PC-9 (cell line): ENCODE measurements at regions not wholly inside any gene's neighbourhood (a gene's known extent, or its start where the extent isn't known, plus 50 kb on each side); places are given as distances from the start of the nearest gene placed in this dataset.

ENCODE experiments used
- BruUV-seq: library from RNA; stranded (reverse); fragments of 400-500 nt; replicated peaks from 2 replicates; lab custom pipeline; 2021; lab: Mats Ljungman, UMichigan
- CTCF ChIA-PET: fragments of 300-600 bp; sonication (Branson Sonifier 250); formaldehyde crosslinking; loops from one replicate; lab custom pipeline; 2022; ENCODE audit warnings: antibody characterized with exemption; lab: Charles Lee
- POLR2A ChIA-PET: fragments of 300-600 bp; sonication (Branson Sonifier 250); formaldehyde crosslinking; loops from one replicate; lab custom pipeline; 2022; ENCODE audit warnings: antibody characterized with exemption; ENCODE audit not compliant: unreplicated experiment; lab: Charles Lee
- DNase-seq, 2 experiments: peaks; one replicate each; pipeline versions ENCODE4 v3.0.0 to v3.0.0-alpha.2; 2015 to 2022; ENCODE audit warnings: mixed read lengths in 1 of 2
- H2AFZ ChIP-seq: fragments of 200-600 bp; sonication (generic); 2 replicates; pipeline ENCODE4 v1.8.1; 2017; ENCODE audit warnings: antibody characterized with exemption
- H3F3A ChIP-seq: fragments of 200-600 bp; sonication (generic); 2 replicates; pipeline ENCODE4 v1.8.1; 2017; ENCODE audit warnings: antibody characterized with exemption, mild to moderate bottlenecking, low read depth; ENCODE audit not compliant: insufficient read depth
- H3K27ac ChIP-seq: fragments of 200-600 bp; sonication (generic); 2 replicates; pipeline ENCODE4 v1.6.1; 2016; ENCODE audit warnings: mixed run types
- H3K27me3 ChIP-seq: fragments of 200-600 bp; sonication (generic); 2 replicates; pipeline ENCODE4 v1.6.1; 2016; ENCODE audit warnings: low read depth, mixed run types; ENCODE audit not compliant: insufficient read depth
- H3K36me3 ChIP-seq: fragments of 200-600 bp; sonication (generic); 2 replicates; pipeline ENCODE4 v1.6.1; 2016; ENCODE audit warnings: low read depth, mixed run types
- H3K4me1 ChIP-seq: fragments of 200-600 bp; sonication (generic); replicated peaks from 2 replicates; pipeline ENCODE4 v1.6.1; 2016; ENCODE audit warnings: mixed run types; ENCODE audit not compliant: insufficient read depth
- H3K4me2 ChIP-seq: fragments of 200-600 bp; sonication (generic); 2 replicates; pipeline ENCODE4 v1.6.1; 2017; ENCODE audit warnings: mixed run types
- H3K4me3 ChIP-seq: fragments of 200-600 bp; sonication (generic); 2 replicates; pipeline ENCODE4 v1.6.1; 2016; ENCODE audit warnings: mixed run types
- H3K79me2 ChIP-seq: fragments of 200-600 bp; sonication (generic); 2 replicates; pipeline ENCODE4 v1.6.1; 2017; ENCODE audit warnings: low read depth, mixed run types
- H3K9me2 ChIP-seq: fragments of 200-600 bp; sonication (generic); 2 replicates; pipeline ENCODE4 v1.8.1; 2017; ENCODE audit warnings: mild to moderate bottlenecking; ENCODE audit not compliant: insufficient read depth
- H3K9me3 ChIP-seq: fragments of 200-600 bp; sonication (generic); 2 replicates; pipeline ENCODE4 v1.8.1; 2016; ENCODE audit warnings: low read depth; ENCODE audit not compliant: insufficient read depth
- H4K20me1 ChIP-seq: fragments of 200-600 bp; sonication (generic); 2 replicates; pipeline ENCODE4 v1.8.1; 2017; ENCODE audit not compliant: insufficient read depth
- CTCF ChIP-seq: fragments of 200-600 bp; sonication (generic); conservative IDR thresholded peaks from 2 replicates; pipeline ENCODE4 v1.6.1; 2017; ENCODE audit warnings: mixed run types, antibody characterized with exemption, mild to moderate bottlenecking, moderate library complexity
- EZH2 ChIP-seq: fragments of 200-600 bp; sonication (generic); IDR thresholded peaks from 2 replicates; pipeline ENCODE4 v1.8.0; 2017; ENCODE audit warnings: antibody characterized with exemption, low read depth
- intact Hi-C: fragments of 100-400 bp; cut with micrococcal nuclease; formaldehyde crosslinking; loops from one replicate; pipeline ENCODE4 v1.10.0; 2022; ENCODE audit not compliant: unreplicated experiment

GRCh38 chr18:43661570-43661969 lies 384.3 kb upstream of the SYT4 start:
- H2AFZ ChIP-seq: no peak overlapping the region
- TF ChIP-seq EZH2 (no peak), CTCF (peak; percentile 49)
- POLR2A ChIA-PET: interaction anchor here (0.6 kb wide), 1 partner anchor 50 kb away, joined by 3 read pairs; no protein-coding TSS in a partner anchor
- no peaks in the 10 kb centered on the region for H3F3A ChIP-seq
- CTCF ChIA-PET: interaction anchor here (0.6 to 0.8 kb wide), 4 partner anchors 40 to 1161 kb away, joined by 3 to 5 read pairs (median 3); no protein-coding TSS in a partner anchor
- intact Hi-C loops: loop anchor here (1.0 kb wide), 1 partner anchor 58 kb away; no protein-coding TSS in a partner anchor
- H3K9me3 ChIP-seq: no peaks in the 10 kb centered on the region
- no peak overlapping the region for H3K27ac ChIP-seq
- H3K27me3 ChIP-seq: no peaks in the 10 kb centered on the region
- DNase-seq: peak; percentile 9 to 40
- H3K36me3 ChIP-seq: no peaks in the 10 kb centered on the region
- H3K9me2 ChIP-seq: no peaks in the 10 kb centered on the region
- H3K4me2 ChIP-seq: no peak overlapping the region
- no peak overlapping the region for H3K4me3 ChIP-seq
- no peaks in the 10 kb centered on the region for H3K79me2 ChIP-seq
- no peaks in the 10 kb centered on the region for H3K4me1 ChIP-seq
- no peaks in the 10 kb centered on the region for H4K20me1 ChIP-seq
- no TSS peak for BruUV-seq

DNA sequence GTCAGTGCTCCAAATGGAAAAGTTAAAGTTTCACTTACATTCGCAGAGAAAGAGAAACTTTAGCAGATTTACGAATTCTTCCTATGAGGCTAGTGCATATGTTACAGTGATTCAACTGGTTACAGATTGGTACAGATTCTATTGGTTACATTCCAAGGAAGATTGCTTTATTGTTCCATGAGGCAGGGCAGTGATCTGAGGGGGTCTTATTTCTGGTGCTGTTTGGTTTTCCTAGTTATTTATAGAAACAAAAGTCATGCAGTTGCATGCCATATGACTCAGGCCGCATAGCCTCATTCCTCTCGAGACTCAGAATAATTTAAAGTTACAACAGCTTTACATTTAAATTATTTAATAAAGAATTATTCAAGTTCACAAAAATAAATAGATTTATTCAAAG lies 385.4 kb upstream of the SYT4 start:
- Histone ChIP-seq H3K36me3 (no peaks in the 10 kb centered on the region), H3F3A (no peaks in the 10 kb centered on the region), H3K27ac (no peak overlapping the region), H4K20me1 (no peaks in the 10 kb centered on the region), H3K9me2 (no peaks in the 10 kb centered on the region), H3K27me3 (no peaks in the 10 kb centered on the region), H3K79me2 (no peaks in the 10 kb centered on the region), H3K4me3 (no peak overlapping the region), H3K4me2 (no peak overlapping the region), H3K9me3 (no peaks in the 10 kb centered on the region), H2AFZ (no peak overlapping the region), H3K4me1 (no peaks in the 10 kb centered on the region)
- intact Hi-C loops: no loop called here
- CTCF ChIA-PET: no interaction called here
- TF ChIP-seq CTCF: no peak
- TF ChIP-seq EZH2: no peak
- BruUV-seq: no TSS peak
- POLR2A ChIA-PET: no interaction called here
- no peak for DNase-seq

DNA sequence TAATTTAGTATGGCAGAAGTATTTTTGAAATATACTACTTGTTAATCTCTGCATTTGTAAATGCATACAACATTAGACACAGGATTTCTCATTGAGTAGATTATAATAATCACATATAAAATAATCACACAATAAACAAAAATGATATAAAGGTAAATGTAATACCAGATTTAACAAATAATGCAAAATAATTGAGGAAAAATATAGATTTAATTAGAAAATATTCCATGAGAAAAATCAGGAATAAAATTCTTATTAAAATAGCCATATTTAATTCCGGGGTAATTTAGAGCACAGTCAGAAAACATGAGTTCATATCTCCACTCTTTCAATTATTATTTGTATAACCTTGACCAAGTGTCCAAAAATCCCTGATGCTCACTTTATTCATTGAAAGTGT lies 385.9 kb upstream of the SYT4 start:
- Histone ChIP-seq H3K4me1 (no peaks in the 10 kb centered on the region), H2AFZ (no peak overlapping the region), H3K4me2 (no peak overlapping the region), H3K27me3 (no peaks in the 10 kb centered on the region), H3K4me3 (no peak overlapping the region), H3K27ac (no peak overlapping the region), H3K36me3 (no peaks in the 10 kb centered on the region), H3K9me3 (no peaks in the 10 kb centered on the region), H3K79me2 (no peaks in the 10 kb centered on the region), H4K20me1 (no peaks in the 10 kb centered on the region), H3F3A (no peaks in the 10 kb centered on the region), H3K9me2 (no peaks in the 10 kb centered on the region)
- BruUV-seq: no TSS peak
- no peak for DNase-seq
- intact Hi-C loops: no loop called here
- POLR2A ChIA-PET: no interaction called here
- TF ChIP-seq CTCF (no peak), EZH2 (no peak)
- CTCF ChIA-PET: no interaction called here
